ENCODE measurements at regions not wholly inside any gene's neighbourhood (a gene's known extent, or its start where the extent isn't known, plus 50 kb on each side); places are given as distances from the start of the nearest gene placed in this dataset.

- H3K4me1 ChIP-seq (ENCODE audit: control insufficient read depth in 2 of 2, insufficient read depth in 2 of 2, low read length in 2 of 2), result no peaks in the 10 kb centered on the region
- no peak overlapping the region for H3K27ac ChIP-seq (ENCODE audit: low read length in 2 of 2)
- H2AFZ ChIP-seq (ENCODE audit: insufficient read depth, low read depth, low read length, poor library complexity, severe bottlenecking), result no peak overlapping the region
- Mint-ChIP-seq H3K4me1 (no peaks in the 10 kb centered on the region), H3K4me3 (no peak overlapping the region), H3K27ac (no peak overlapping the region), H3K27me3 (no peaks in the 10 kb centered on the region), H3K9me3 (ENCODE audit: insufficient read depth) (peaks cover 5% of the 10 kb centered on the region)
- no peak for ATAC-seq (ENCODE audit: low read depth)
- POLR2A ChIA-PET, result no interaction called here
- CTCF ChIA-PET, result no interaction called here
- peaks cover 0 to 4% (median 0%) of the 10 kb centered on the region in 3 donors for H3K9me3 ChIP-seq (ENCODE audit: control extremely low read depth in 1 of 3, control insufficient read depth in 2 of 3, insufficient read depth in 1 of 3, low read length in 2 of 3)
- H3K9ac ChIP-seq (ENCODE audit: low read length), result no peak overlapping the region
- no peaks in the 10 kb centered on the region for H3K79me2 ChIP-seq (ENCODE audit: control insufficient read depth, insufficient read depth, low read length)
- no peaks in the 10 kb centered on the region for H3K36me3 ChIP-seq (replicated peaks in 1 of 2; ENCODE audit: control extremely low read depth in 1 of 2, control insufficient read depth in 1 of 2, extremely low read depth in 1 of 2, insufficient read depth in 2 of 2, low read length in 1 of 2)
- no peak overlapping the region for H3K4me2 ChIP-seq (replicated peaks; ENCODE audit: low read depth, low read length, poor library complexity, severe bottlenecking)
- WGBS (ENCODE audit: insufficient coverage), result no CpG with 5 or more reads among the region's 1 CpG
- intact Hi-C loops (cut with micrococcal nuclease), result no loop called here
- TF ChIP-seq EZH2 (IDR thresholded peaks at IDR 0.05; ENCODE audit: borderline replicate concordance, insufficient read depth, low read depth, low read length, poor library complexity, severe bottlenecking), result no peak
- TF ChIP-seq, protein P1, sequence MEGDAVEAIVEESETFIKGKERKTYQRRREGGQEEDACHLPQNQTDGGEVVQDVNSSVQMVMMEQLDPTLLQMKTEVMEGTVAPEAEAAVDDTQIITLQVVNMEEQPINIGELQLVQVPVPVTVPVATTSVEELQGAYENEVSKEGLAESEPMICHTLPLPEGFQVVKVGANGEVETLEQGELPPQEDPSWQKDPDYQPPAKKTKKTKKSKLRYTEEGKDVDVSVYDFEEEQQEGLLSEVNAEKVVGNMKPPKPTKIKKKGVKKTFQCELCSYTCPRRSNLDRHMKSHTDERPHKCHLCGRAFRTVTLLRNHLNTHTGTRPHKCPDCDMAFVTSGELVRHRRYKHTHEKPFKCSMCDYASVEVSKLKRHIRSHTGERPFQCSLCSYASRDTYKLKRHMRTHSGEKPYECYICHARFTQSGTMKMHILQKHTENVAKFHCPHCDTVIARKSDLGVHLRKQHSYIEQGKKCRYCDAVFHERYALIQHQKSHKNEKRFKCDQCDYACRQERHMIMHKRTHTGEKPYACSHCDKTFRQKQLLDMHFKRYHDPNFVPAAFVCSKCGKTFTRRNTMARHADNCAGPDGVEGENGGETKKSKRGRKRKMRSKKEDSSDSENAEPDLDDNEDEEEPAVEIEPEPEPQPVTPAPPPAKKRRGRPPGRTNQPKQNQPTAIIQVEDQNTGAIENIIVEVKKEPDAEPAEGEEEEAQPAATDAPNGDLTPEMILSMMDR (IDR thresholded peaks at IDR 0.05), result no peak
- no peaks in the 10 kb centered on the region for H3K27me3 ChIP-seq (replicated peaks in 1 of 4; ENCODE audit: control extremely low read depth in 1 of 4, control insufficient read depth in 3 of 4, insufficient read depth in 4 of 4, low read length in 3 of 4)
- no peaks in the 10 kb centered on the region for H4K20me1 ChIP-seq (ENCODE audit: control insufficient read depth, insufficient read depth, low read length, poor library complexity, severe bottlenecking)
- no peak overlapping the region for H3K4me3 ChIP-seq (ENCODE audit: control extremely low read depth in 1 of 5, extremely low read depth in 1 of 5, insufficient read depth in 1 of 5, low read depth in 2 of 5, low read length in 4 of 5)
- no peak for DNase-seq
Measured at GRCh38 chr5:20098694-20099093, 110.7 kb upstream of the CDH18 start.

- H3K27ac ChIP-seq (ENCODE audit: low read length in 2 of 2), result no peak overlapping the region
- H3K4me2 ChIP-seq (replicated peaks; ENCODE audit: low read depth, low read length, poor library complexity, severe bottlenecking), result no peak overlapping the region
- no peak overlapping the region for H3K4me3 ChIP-seq (ENCODE audit: control extremely low read depth in 1 of 5, extremely low read depth in 1 of 5, insufficient read depth in 1 of 5, low read depth in 2 of 5, low read length in 4 of 5)
- no peak for DNase-seq
- H3K9ac ChIP-seq (ENCODE audit: low read length), result no peak overlapping the region
- H3K9me3 ChIP-seq (ENCODE audit: control extremely low read depth in 1 of 3, control insufficient read depth in 2 of 3, insufficient read depth in 1 of 3, low read length in 2 of 3), result peaks cover 0 to 3% (median 0%) of the 10 kb centered on the region in 3 donors
- no CpG with 5 or more reads among the region's 2 CpGs for WGBS (ENCODE audit: insufficient coverage)
- no peak for ATAC-seq (ENCODE audit: low read depth)
- H3K79me2 ChIP-seq (ENCODE audit: control insufficient read depth, insufficient read depth, low read length), result no peaks in the 10 kb centered on the region
- no peaks in the 10 kb centered on the region for H3K27me3 Mint-ChIP-seq
- intact Hi-C loops (cut with micrococcal nuclease), result no loop called here
- ChIA-PET CTCF (no interaction called here), POLR2A (no interaction called here)
- TF ChIP-seq, protein P1 (IDR thresholded peaks at IDR 0.05), result no peak
- no peak for TF ChIP-seq EZH2 (IDR thresholded peaks at IDR 0.05; ENCODE audit: borderline replicate concordance, insufficient read depth, low read depth, low read length, poor library complexity, severe bottlenecking)
- H3K27me3 ChIP-seq (replicated peaks in 1 of 4; ENCODE audit: control extremely low read depth in 1 of 4, control insufficient read depth in 3 of 4, insufficient read depth in 4 of 4, low read length in 3 of 4), result no peaks in the 10 kb centered on the region
- H3K9me3 Mint-ChIP-seq (ENCODE audit: insufficient read depth), result peaks cover 6% of the 10 kb centered on the region
- no peaks in the 10 kb centered on the region for H4K20me1 ChIP-seq (ENCODE audit: control insufficient read depth, insufficient read depth, low read length, poor library complexity, severe bottlenecking)
- no peak overlapping the region for H3K4me3 Mint-ChIP-seq
- no peak overlapping the region for H2AFZ ChIP-seq (ENCODE audit: insufficient read depth, low read depth, low read length, poor library complexity, severe bottlenecking)
- H3K4me1 Mint-ChIP-seq, result no peaks in the 10 kb centered on the region
- H3K36me3 ChIP-seq (replicated peaks in 1 of 2; ENCODE audit: control extremely low read depth in 1 of 2, control insufficient read depth in 1 of 2, extremely low read depth in 1 of 2, insufficient read depth in 2 of 2, low read length in 1 of 2), result no peaks in the 10 kb centered on the region
- H3K27ac Mint-ChIP-seq, result no peak overlapping the region
- H3K4me1 ChIP-seq (ENCODE audit: control insufficient read depth in 2 of 2, insufficient read depth in 2 of 2, low read length in 2 of 2), result no peaks in the 10 kb centered on the region
Measured at GRCh38 chr5:20088361-20088760, 100.4 kb upstream of the CDH18 start.

Measured in B cell (primary cell).